SK-N-MC (cell line): ENCODE measurements at regions not wholly inside any gene's neighbourhood (a gene's known extent, or its start where the extent isn't known, plus 50 kb on each side); places are given as distances from the start of the nearest gene placed in this dataset.
"Not testable (repeated sequence)": the region's sequence is repeated elsewhere in the genome, so short reads cannot be mapped to it uniquely, and the experiment has no call there.

ENCODE experiments used
- DNase-seq: peaks from one replicate; pipeline ENCODE4 v3.0.0-alpha.2; 2011; ENCODE audit warnings: low read depth, low spot score
- H3K27ac ChIP-seq: fragments of 200-600 bp; sonication (generic); 2 replicates; pipeline ENCODE4 v1.5.1; 2016; ENCODE audit warnings: mixed run types
- H3K36me3 ChIP-seq: fragments of 200-600 bp; sonication (generic); 2 replicates; pipeline ENCODE4 v1.6.1; 2017; ENCODE audit warnings: antibody characterized with exemption, low read length, mixed read lengths; ENCODE audit not compliant: insufficient read depth
- H3K4me3 ChIP-seq: fragments of 200-600 bp; sonication (generic); 2 replicates; pipeline ENCODE4 v1.5.1; 2016
- H3K9ac ChIP-seq: fragments of 200-600 bp; sonication (generic); 2 replicates; pipeline ENCODE4 v1.8.0; 2017; ENCODE audit warnings: mixed run types, mixed read lengths; ENCODE audit not compliant: insufficient read length
- H3K9me3 ChIP-seq: fragments of 200-600 bp; sonication (generic); 2 replicates; pipeline ENCODE4 v1.6.1; 2017; ENCODE audit warnings: low read depth, mild to moderate bottlenecking, antibody characterized with exemption, low read length, moderate library complexity, mixed read lengths
- EZH2 ChIP-seq: fragments of 200-600 bp; sonication (generic); IDR thresholded peaks from one replicate; pipeline ENCODE4 v1.6.1; 2017; ENCODE audit warnings: antibody characterized with exemption
- FOXP2 ChIP-seq: optimal IDR thresholded peaks from 2 replicates; pipeline ENCODE3; 2011; ENCODE audit warnings: mild to moderate bottlenecking, moderate library complexity; ENCODE audit not compliant: insufficient read depth; ENCODE audit errors: extremely low read length, control extremely low read depth
- POLR2AphosphoS5 ChIP-seq: IDR thresholded peaks from 2 replicates; pipeline ENCODE4 v1.6.1; 2012; ENCODE audit warnings: mild to moderate bottlenecking, low read depth, low read length, borderline replicate concordance

DNA sequence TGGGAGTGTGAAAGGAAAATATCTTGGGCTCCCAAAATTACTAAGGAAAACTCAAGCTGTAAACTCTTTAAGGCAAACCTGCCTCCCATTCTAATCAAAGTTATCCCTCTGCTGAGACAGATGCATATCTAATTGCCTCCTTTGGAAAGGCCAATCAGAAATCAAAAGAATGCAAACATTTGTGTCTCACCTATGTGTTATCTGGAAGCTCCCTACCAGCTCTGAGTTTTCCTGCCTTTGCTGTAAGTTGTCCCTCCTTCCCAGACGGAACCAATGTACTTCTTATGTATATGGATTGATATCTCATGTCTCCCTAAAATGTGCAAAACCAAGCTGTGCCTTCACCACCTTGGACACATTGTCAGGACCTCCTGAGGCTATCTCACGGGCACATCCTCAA is 95.8 kb downstream of the AASDHPPT start:
- Histone ChIP-seq H3K4me3 (no peak overlapping the region), H3K27ac (no peak overlapping the region), H3K36me3 (no peaks in the 10 kb centered on the region), H3K9ac (no peak overlapping the region), H3K9me3 (no peaks in the 10 kb centered on the region)
- no peak for DNase-seq
- TF ChIP-seq EZH2 (no peak), POLR2AphosphoS5 (no peak), FOXP2 (no peak)

DNA sequence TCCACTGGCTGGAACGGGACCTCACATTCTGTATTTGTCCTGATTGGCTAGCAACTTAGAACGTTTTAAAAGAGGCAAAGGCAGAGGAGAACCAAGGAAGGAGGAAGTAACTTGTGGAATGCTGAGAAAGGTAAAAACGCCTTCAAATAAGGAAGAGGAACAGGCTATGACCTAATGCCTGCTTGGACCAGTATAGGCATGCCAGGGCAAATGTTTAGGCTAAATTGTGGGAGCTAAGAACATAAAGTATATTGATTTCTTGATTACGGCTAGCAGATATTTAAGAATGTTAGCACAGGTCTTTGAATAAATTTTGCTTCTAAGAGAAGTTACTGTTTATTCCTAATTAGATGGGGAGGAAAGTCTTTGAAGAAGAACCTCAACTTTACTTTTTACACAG is 96.5 kb downstream of the AASDHPPT start:
- not testable (repeated sequence) for H3K9me3 ChIP-seq, H3K36me3 ChIP-seq, H3K27ac ChIP-seq, DNase-seq, H3K9ac ChIP-seq, H3K4me3 ChIP-seq

DNA sequence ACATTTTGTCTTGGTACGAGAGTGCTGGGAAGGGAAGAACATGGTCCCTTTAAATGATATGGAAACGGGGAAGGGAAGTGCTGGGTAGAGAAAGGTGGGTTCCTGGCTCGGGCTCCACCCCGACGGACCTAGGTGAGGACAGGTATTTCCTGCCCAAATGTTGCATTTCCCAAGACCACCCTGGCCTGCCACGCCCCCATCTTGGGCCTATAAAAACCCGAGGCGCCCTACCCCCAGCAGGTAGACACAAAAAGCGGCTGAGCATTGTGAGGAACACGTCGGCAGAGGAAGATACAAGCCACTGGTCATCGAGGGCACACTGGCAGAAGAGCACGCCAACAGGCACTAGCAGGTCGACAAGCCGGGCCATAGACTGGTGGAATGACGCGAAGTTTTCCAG is 99.4 kb downstream of the AASDHPPT start:
- Histone ChIP-seq H3K27ac (no peak overlapping the region), H3K4me3 (no peak overlapping the region), H3K9ac (no peak overlapping the region), H3K36me3 (no peaks in the 10 kb centered on the region), H3K9me3 (no peaks in the 10 kb centered on the region)
- no peak for TF ChIP-seq POLR2AphosphoS5
- no peak for TF ChIP-seq FOXP2
- TF ChIP-seq EZH2, result no peak
- DNase-seq, result no peak

DNA sequence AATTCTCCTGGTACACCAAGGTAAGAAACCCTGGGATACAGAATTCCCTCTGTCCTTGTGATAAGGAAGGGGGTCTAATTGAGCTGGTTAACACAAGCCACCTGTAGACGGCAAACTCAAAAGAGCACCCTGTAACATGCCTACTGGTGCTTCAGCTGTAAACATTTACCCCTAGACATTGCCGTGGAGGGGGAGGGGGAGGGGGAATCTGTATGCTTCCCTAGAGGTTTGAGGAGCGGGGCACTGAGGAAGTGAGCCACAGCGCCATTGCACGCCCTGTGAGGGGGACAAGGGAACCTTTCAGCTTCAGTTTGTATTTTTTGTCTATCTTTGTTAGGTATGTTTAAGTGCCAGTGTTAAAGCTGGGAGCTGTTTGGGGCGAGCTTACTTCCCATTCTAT is 99.8 kb downstream of the AASDHPPT start:
- no peaks in the 10 kb centered on the region for H3K36me3 ChIP-seq
- H3K9me3 ChIP-seq, result no peaks in the 10 kb centered on the region
- no peak for DNase-seq
- no peak for TF ChIP-seq EZH2
- no peak for TF ChIP-seq POLR2AphosphoS5
- TF ChIP-seq FOXP2, result no peak
- no peak overlapping the region for H3K4me3 ChIP-seq
- H3K27ac ChIP-seq, result no peak overlapping the region
- H3K9ac ChIP-seq, result no peak overlapping the region

DNA sequence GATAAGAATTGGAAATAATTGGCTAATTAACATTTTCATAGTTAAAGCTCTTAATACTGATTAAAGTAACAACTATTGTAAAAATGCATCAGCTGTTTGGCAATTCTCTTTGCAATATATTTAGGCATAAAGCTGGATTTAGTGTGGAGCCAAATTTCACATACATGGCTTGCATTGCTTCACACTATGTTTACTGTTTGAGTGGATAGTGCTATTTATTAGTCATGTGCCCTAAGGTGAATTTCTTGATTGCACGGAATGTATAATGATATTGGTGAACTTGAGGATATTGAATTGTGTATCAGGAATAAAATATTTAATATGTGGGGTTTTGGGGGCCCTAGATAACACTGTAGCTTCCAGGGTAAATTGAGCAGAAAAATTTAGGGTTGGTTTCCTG is 100.9 kb downstream of the AASDHPPT start:
- DNase-seq, result no peak
- H3K9ac ChIP-seq, result no peak overlapping the region
- H3K36me3 ChIP-seq, result no peaks in the 10 kb centered on the region
- H3K9me3 ChIP-seq, result no peaks in the 10 kb centered on the region
- TF ChIP-seq POLR2AphosphoS5 (no peak), FOXP2 (no peak), EZH2 (no peak)
- no peak overlapping the region for H3K27ac ChIP-seq
- no peak overlapping the region for H3K4me3 ChIP-seq

DNA sequence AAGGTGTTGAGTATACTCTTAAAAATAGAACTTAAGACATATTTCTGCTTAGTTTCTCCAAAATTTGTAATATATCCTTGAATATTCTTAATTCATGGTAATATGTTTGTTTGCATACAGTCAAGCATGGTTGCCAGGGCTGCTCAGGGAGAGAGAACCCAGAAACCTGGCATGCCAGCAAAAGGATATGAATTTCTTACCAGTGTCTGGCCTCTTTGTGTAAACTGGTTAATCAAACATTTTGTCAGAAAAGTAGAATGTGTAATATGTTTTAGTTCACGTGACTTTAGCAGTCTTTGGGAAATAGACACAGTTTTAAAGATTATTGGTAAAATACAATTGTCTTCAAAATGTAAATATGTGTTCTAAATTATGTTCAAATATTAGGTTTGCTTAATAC is 101.6 kb downstream of the AASDHPPT start:
- Histone ChIP-seq H3K9me3 (no peaks in the 10 kb centered on the region), H3K27ac (no peak overlapping the region)

DNA sequence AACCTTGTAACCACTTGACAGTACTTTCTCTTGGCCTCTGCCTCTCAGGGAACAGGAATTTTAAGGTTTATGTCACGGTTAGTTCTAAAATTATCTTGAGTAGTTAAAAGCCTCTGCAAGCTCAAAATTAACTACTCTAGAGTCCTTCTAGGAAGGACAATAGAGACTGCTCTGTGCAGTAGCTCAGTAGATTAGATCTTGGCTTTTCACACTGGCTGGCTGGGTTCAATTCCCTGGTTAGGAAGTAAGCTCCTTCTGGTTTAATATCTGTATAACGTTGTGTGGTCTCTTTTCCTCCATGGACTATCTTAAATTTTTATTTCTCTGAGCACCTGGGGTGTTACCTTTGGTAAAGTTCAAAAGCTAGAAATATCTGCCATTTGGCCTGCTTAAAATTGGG is 109.2 kb downstream of the AASDHPPT start:
- H3K36me3 ChIP-seq, result no peaks in the 10 kb centered on the region
- H3K9me3 ChIP-seq, result no peaks in the 10 kb centered on the region
- TF ChIP-seq POLR2AphosphoS5 (no peak), EZH2 (no peak), FOXP2 (no peak)
- H3K9ac ChIP-seq, result no peak overlapping the region
- DNase-seq, result no peak
- no peak overlapping the region for H3K4me3 ChIP-seq
- H3K27ac ChIP-seq, result no peak overlapping the region

More for the DNA sequence above, 101.6 kb downstream of the AASDHPPT start:
- Histone ChIP-seq H3K9ac (no peak overlapping the region), H3K4me3 (no peak overlapping the region), H3K36me3 (no peaks in the 10 kb centered on the region)
- TF ChIP-seq EZH2 (no peak), FOXP2 (no peak), POLR2AphosphoS5 (no peak)
- DNase-seq, result no peak

DNA sequence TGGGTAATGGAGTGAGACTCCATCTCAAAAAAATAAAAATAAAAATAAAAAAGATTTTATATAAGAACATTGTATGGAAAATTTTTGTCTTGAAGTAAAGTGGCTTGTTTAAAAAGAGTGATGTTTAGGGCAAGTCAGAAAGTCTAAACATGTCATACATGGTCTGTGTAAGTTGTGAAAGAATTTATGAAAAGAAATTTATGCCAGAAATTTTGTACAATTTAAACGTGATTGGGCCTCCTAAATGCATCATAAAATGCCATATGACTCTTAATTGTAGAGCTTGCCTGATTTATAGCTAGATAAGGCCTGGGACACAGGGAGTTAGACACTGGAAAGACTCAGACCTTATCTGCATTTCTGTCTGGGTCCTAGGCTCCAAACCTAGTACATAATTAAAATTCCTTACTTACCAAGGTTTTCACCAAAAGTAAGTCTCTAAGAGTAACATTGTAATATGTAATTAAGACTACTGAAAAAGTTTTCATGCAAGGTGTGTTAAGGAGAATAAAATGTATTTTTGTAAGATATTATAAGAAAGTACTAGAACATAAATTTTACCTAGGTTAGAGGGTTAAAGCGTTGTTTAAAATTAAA is 110.5 kb downstream of the AASDHPPT start:
- no peaks in the 10 kb centered on the region for H3K9me3 ChIP-seq
- H3K36me3 ChIP-seq, result no peaks in the 10 kb centered on the region
- no peak for DNase-seq
- no peak overlapping the region for H3K27ac ChIP-seq
- no peak overlapping the region for H3K9ac ChIP-seq
- TF ChIP-seq POLR2AphosphoS5 (no peak), EZH2 (no peak), FOXP2 (no peak)
- no peak overlapping the region for H3K4me3 ChIP-seq

DNA sequence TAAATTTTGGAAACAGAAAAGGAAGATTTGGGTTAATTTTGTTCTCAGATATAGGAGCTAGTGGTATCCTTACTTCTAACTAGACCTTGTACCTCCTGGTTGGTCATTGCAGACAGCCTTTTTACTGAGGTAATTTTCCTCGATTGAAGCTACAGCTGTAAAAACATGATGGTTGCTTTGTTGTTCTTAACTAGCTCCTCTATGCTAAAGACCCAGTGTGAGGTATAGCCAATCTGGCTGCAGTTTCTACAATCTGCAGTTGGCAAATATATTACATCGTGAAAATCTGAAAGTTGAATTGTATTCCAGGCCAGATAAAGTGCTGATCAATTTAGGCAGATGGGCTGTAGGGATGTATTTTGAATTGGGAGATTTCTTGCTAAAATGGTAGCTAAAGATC is 116.5 kb downstream of the AASDHPPT start:
- Histone ChIP-seq H3K9me3 (no peaks in the 10 kb centered on the region), H3K27ac (no peak overlapping the region), H3K4me3 (no peak overlapping the region), H3K36me3 (no peaks in the 10 kb centered on the region), H3K9ac (no peak overlapping the region)
- no peak for DNase-seq
- TF ChIP-seq FOXP2, result no peak

DNA sequence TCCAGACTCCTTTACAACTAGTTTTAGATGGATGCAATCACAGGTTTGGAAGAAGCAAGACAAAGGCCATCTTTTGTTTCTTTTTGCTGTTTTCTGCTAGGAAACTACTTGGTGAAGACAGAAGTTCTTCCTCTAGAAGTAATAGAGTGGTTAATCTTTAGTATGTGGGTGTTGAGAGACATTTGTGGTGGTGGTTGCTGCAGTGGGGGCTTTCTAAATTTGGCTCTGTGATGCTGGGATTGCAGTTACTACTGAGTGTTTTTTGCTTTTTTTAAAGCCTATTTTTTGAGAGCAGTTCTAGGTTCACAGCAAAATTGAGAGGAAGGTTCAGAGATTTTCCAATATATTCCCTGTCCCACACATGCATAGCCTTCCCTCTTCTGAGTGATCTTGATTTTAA is 120.0 kb downstream of the AASDHPPT start:
- H3K4me3 ChIP-seq, result no peak overlapping the region
- H3K9ac ChIP-seq, result no peak overlapping the region
- no peak for DNase-seq
- no peaks in the 10 kb centered on the region for H3K9me3 ChIP-seq
- TF ChIP-seq EZH2, result no peak
- no peak for TF ChIP-seq FOXP2
- TF ChIP-seq POLR2AphosphoS5, result no peak
- H3K27ac ChIP-seq, result no peak overlapping the region
- no peaks in the 10 kb centered on the region for H3K36me3 ChIP-seq
